HG03575 (cell line): ENCODE measurements at regions not wholly inside any gene's neighbourhood (a gene's known extent, or its start where the extent isn't known, plus 50 kb on each side); places are given as distances from the start of the nearest gene placed in this dataset.
A peak's percentile ranks its signal among the peaks of the same experiment; 100 is the strongest.
"Not testable (repeated sequence)": the region's sequence is repeated elsewhere in the genome, so short reads cannot be mapped to it uniquely, and the experiment has no call there.

Experiments
- ATAC-seq: cut with Tn5 transposase; IDR thresholded peaks from one replicate; pipeline ENCODE4 v1.9.1; 2021; ENCODE audit not compliant: unreplicated experiment, insufficient number of reproducible peaks, low FRiP score; ENCODE audit errors: extremely low read depth

DNA sequence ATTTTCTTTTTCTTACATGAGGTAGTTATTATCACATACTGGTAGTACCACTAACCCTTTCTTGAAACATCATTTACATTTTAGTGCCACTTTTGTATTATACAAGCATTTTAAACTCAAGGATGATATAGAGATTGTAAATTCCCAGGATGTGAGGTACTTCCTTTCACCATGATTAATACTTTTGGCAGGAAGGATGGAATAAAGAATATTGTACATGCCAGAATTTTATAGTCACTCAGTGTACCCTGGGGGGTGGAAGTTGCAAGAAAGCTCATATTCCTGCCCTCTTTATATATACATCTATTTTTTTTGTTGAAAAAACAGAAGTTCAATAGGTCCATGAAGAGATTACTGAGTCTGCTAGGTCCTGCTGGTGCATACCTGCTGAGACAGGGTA lies 141.0 kb upstream of the PLSCR5 start:
- ATAC-seq: no peak

DNA sequence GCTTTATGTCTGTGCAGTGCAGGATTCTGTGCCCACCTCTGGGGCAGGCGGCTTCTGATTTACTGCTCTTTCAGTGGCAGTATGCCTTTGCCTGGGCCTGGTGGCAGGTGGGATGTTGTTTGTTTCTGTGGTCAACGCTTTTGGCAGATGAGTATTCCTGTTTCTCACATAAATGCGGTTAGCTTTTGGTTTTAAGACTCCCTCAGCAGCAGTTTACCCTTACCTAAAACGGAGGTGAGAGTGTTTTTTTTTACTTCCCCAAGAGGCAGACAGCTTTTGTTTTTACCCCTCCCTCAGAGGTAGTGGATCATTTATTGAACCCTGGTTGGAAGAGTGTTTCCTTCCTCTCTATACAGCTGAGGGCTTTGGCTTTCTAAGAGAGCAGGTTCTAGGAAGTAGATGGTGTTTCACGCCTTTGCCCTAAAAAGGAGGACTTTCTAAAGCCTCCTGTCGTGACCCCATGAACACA lies 134.1 kb upstream of the PLSCR5 start:
- no peak for ATAC-seq

DNA sequence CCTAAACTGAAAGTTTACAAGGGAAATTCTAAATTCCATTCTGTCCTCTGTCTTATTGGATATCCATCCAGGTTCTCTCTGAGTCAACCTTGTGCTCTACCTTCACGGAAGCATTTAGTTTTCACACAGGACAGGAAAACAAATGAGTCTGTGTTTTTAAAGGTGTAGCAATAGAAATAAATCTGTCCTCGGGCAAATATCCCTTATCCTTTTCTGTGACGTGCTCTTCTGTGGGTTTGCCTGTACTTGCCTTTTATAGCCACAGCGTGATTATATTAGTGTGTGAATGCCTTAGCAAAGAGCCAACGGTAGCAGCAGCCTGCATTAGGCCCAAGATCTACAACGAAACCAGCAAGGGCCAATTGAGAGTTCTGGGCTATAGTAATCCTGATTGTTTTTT lies 127.2 kb upstream of the PLSCR5 start:
- ATAC-seq: no peak

DNA sequence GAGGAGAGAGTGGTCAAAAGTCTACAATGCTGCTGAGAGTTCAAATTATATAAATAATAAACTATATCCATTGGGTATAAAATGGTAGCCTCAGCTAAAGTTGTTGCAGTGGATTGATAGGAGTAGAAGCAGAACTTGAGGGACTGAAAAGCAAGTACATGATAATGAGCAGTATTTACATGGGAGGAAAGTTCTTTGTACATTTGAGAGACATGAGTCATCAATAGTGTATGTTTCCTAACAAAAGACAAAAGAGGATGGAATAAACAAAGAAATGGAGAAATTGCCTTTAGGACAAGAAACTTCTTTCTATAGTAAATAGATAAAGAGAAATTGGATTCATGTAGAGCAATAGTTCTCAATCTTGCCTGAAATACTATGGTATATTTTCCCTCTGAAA lies 110.0 kb upstream of the PLSCR5 start:
- no peak for ATAC-seq

DNA sequence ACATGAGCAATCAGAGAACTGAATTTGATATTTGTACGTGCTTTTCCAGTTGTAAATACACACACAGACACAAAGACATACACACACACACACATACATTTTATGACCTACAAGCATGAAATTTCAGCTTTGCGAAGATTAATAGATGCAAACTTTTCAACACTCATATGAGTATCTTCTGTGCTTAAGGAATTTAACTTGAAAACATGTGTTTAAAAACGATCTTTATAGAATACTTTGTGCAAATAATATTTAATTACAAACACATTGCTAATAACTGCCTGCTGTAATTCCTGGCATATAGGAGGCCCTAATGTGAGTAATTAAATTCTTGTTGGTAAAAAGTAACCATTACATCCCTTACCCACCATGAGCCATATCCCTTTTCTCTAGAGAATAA lies 107.7 kb upstream of the PLSCR5 start:
- no peak for ATAC-seq

DNA sequence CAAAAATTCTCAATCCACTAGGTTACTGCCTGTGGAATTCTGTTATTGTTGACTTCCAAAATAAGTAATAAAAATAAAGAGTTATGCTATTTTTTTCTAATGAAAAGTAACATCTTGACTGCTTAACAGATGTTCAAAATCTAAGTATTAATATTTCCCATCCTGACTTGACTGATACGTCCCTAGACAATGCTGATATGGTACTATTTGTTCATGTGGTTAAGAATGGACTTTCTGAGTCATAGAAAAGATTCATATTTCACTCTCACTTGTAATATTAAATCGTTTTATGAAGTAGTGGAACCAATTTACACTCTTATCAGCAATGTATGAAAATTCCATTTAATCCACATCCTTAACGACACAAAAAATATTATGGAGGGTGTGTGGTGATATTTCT lies 104.8 kb upstream of the PLSCR5 start:
- ATAC-seq: no peak

DNA sequence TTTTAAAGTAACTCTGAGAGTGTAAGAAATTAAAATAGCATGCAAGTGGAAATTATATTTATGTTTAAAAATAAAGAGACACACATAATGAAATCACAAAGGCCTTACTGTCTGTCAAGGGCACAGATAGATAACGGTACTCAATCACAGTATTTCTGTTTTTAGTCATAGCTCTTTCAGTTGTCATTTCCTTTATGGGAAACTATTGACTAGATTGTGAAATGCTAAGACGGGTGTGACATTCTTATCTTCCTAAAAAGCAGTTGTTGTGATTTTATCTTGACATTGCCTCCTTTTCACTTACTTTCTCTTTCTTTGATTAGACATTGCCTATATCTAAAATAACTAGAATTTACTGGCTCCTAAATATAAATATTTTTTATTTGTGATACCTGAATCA lies 100.1 kb upstream of the PLSCR5 start:
- ATAC-seq: peak; percentile 86

DNA sequence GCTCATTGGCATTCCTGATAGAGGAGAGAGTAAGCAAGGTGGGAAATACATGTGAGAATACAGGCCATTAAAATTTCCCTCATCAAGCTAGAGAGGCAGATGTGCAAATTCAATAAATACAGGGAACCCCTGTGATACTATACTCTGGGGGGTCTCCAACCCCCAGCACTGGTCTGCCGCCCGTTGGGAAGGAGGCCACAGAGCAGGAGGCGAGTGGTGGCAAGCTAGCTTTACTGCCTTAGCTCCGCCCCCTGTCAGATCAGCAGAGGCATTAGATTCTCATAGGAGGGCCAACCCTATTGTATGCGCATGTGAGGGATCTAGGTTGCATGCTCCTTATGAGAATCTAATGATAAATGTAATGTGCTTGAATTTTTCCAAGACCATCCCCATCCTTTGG lies 97.1 kb upstream of the PLSCR5 start:
- no peak for ATAC-seq

DNA sequence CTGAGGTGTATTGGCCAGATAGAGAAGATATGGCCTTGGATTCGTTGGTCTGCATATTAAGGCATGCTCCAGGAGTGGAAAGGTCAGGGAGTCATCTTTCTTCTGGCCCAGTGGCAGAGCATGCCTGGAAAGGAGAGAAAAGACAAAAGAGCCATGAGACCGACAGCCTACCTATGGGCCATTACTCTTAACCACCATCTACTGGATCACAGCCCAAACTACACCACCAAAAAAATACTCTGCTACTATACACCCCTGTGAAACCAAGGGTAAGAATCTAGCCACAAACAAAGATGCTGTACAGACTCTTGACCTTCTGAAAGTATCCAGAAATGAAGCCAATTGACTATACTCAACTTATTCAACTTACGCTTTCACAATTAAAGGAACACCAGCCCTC lies 96.1 kb upstream of the PLSCR5 start:
- no peak for ATAC-seq

DNA sequence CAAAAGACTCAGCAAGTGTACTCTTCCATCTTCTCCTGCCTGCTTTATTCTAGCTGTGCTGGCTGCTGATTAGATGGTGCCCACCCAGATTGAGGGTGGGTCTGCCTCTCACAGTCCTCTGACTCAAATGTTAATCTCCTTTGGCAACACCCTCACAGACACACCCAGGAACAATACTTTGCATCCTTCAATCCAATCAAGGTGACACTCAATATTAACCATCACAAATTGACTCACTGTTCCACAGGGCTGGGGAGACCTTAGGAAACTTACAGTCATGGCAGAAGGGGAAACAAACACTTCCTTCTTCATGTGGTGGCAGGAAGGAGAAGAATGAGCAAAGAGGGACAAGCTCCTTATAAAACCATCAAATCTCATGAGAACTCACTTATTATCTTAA lies 94.9 kb upstream of the PLSCR5 start:
- not testable (repeated sequence) for ATAC-seq

DNA sequence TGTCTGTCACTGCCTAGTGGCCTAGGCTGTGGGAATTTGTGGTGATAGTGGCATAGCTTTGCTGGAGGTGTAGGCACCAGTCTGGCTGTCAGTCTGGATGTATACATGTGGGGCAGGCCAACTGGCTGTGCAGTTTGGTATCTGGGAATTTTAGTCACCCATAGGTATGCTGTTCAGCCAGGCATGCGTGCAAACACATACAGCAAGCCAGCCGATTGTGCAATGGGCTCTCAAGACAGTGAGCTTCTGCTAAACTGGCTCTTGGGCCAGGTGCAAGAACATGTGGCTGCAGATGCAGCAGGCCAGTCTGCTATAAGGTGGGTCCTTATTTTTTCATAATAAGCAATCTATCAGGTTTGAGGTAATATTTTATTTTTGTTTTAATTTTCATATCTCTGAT lies 87.1 kb upstream of the PLSCR5 start:
- no peak for ATAC-seq

DNA sequence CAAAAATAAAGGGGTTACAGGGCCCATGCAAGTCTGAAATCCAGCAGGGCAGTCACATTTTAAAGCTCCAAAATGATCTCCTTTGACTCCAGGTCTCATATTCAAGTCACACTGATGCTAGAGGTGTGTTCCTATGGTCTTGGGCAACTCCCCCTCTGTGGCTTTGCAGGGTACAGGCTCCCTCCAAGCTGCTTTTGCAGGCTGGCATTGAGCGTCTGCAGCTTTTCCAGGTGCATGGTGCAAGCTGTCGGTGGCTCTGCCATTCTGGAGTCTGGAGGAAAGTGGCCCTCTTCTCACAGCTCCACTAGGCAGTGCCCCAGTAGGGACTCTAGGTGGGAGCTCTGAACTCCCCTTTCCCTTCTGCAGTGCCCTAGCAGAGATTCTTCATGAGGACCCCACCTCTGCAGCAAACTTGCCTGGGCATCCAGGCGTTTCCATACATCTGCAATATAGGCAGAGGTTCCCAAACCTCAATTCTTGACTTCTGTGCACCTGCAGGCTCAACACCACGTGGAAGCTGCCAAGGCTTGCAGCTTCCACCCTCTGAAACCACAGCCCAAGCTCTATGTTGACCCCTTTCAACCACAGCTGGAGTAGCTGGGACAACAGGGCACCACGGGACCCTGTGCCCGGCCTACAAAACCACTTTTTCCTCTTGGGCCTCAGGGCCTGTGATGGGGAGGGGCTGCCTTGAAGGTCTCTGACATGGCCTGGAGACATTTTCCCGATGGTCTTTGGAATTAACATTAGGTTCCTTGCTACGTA lies 80.1 kb upstream of the PLSCR5 start:
- no peak for ATAC-seq

DNA sequence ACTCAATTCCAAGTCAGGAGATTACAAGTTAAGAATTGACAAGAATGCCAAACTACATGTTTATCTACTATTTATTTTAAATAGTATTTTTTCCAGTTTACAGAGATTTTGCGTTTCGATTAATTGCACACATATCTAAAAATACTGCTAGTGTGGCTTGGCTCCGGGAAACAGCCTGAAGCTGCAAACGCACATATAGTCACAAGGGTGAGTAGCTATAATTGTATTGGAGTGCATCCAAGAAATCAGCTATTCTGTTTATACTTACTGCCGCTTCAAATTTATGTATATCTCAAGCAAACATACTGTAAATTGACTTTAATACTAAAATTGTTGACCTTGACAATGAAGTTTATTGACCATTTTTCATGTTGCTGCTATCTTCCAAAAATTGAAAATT lies 77.0 kb upstream of the PLSCR5 start:
- no peak for ATAC-seq

DNA sequence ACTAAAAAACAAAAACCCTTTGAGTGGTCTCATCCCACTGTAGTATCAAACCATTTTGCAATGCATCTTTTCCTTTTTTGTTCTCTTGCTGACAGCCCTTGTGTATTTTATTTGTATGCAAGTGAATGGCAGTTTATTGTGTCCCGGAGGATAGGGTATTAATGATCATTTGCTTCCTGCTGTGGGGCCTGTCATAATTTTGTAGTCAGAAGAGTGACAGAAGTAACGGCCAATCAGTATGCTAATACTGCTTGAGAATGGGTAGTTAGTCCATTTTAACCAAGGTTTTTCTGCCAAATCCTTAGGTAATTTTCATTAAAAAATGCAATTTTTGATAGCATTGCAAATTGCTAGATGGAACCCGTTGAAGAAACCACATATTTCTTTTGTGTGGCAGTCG lies 75.5 kb upstream of the PLSCR5 start:
- ATAC-seq: no peak

DNA sequence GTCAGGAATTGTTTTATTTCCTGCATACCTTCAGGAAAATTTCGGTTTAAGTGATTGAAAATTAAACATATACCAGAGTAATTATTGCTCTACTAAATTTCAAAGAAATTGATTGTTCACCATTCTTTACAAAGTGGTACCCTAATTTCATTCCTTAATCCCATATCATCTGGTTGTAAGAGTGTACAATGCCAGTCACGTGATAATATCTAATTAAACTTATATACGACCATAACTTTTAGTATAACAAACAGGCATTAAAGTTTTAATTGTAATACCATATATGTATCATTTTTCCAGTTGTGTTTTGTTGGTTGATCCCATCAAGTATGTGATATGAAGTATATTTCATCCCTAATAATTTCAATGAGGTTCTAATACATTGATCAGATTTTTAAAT lies 74.8 kb upstream of the PLSCR5 start:
- no peak for ATAC-seq

DNA sequence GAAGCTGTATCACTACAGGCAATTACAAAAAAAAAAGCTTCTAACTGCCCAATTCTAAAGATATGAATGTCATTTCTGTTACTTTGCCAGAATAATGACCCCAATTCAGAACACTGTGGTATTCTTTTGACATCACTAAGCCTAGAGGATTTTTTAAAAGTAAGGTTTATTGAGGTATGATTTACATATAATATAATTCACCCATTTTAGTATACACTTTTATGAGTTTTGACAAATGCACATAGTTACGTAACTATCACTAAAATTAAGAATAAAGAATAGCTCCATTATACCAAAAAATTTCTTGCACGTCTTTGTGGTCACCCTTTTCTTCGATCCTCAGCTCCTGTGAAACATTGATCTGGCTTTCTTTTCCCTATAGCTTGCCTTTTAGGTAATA lies 74.0 kb upstream of the PLSCR5 start:
- no peak for ATAC-seq

DNA sequence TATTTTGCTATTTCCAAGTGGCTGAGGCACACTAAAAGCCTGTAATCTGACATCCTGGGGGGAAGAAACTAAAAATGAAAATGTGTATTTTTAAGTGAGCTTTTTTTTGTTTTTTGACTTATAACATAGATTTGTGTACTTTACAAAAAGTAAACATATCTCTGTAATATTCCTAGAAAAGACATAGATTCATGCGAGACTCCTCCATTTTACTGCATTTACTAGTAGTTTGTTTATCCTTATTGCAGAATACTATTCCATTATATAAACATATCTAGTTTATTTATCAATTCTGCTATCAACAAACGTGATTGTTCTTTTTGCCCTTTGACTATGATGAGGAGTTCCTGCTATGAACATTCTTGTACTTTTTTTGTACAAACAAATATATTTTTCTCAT lies 67.8 kb upstream of the PLSCR5 start:
- ATAC-seq: no peak

DNA sequence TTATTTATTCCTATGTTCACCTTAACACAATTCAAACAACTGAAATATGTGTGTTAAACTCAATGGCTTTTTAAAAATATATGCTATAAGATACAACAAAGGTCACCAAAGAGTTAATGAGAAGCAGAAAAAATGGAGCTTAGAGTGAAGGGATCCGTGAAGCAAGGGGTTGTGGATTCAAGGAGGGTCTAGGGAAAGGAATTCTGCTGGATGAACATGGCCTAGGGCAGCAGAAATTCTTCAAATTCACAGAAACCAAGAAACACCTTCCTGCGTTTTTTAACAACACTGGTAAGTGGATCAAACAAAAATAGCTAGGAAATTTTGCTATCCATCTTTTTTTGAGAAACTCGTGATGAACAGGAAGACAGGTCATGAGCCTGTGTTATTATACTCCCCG lies 59.3 kb upstream of the PLSCR5 start:
- ATAC-seq: no peak

DNA sequence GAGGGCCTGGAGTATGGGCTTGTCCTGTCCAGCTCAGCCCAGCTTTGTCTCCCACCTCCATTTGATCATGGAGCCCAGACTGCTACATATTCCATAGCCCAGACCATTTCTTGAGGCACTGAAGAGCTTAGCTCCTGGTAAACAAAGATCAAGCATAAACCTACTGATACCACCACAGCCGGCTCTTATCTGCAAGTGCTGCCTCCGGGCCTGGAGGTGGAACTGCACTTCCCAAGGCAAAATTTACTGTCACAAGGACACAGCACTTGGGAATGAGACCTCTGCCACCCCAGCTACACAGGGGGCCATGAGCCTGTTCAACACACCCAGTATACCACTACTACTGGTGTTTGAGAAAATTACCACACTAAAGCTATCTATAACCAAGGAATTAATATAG lies 53.7 kb upstream of the PLSCR5 start:
- ATAC-seq: no peak

DNA sequence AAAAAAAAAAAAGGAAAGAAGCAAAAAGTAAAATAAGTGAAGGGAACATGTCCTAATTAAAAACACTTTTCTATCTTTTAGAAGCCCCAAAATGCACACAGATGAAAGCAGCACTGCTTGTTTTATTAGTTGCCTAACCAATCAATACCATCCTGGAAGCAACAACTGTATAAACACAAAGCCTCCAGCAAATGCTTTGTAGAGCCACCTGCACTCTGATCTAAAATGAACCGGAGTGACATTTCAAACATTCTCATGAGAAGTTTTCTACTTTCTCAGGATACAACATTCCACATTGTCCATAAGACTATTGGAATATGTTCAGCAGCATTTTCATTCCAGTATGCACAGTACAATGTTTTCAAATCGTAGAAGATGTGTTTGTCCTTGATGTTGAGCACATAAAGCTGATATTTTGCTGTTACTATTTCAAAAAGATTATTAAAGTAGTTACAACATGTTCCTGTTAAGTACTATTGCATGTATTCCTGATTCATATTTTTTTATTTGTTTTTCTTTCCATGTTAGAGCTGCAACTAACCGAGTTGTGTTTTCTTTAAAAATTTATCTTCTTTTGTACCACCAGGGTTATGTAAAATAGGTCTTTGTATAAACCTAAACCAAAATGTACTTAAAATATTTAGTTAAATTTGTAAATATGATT lies 50.3 kb upstream of the PLSCR5 start:
- no peak for ATAC-seq
